Neutrophil (primary cell): ENCODE measurements at regions not wholly inside any gene's neighbourhood (a gene's known extent, or its start where the extent isn't known, plus 50 kb on each side); places are given as distances from the start of the nearest gene placed in this dataset.

Experiments
- H3K27ac ChIP-seq: fragments of 200-600 bp; sonication (generic); 2 replicates; pipeline ENCODE4 v1.5.1; 2016; ENCODE audit warnings: mild to moderate bottlenecking, moderate library complexity
- H3K27me3 ChIP-seq: fragments of 200-600 bp; sonication (generic); 2 replicates; pipeline ENCODE4 v1.6.0; 2016; ENCODE audit warnings: mild to moderate bottlenecking
- H3K36me3 ChIP-seq: fragments of 200-600 bp; sonication (generic); 2 replicates; pipeline ENCODE4 v1.5.1; 2017
- H3K4me1 ChIP-seq, 2 experiments: fragments of 200-600 bp in 1 of 2; sonication (generic) in 1 of 2; 1 replicate in 1 of 2; 2 replicates in 1 of 2; pipeline versions ENCODE4 v1.5.1 to v1.6.1; 2013 to 2016; ENCODE audit warnings: low read depth in 1 of 2, low read length in 1 of 2, mild to moderate bottlenecking in 1 of 2, moderate library complexity in 1 of 2; ENCODE audit not compliant: control insufficient read depth in 1 of 2, insufficient read depth in 1 of 2
- H3K4me3 ChIP-seq, 2 experiments: fragments of 200-600 bp in 1 of 2; sonication (generic) in 1 of 2; 1 replicate in 1 of 2; 2 replicates in 1 of 2; pipeline ENCODE4 v1.5.1; 2013 to 2016; ENCODE audit warnings: low read depth in 1 of 2, low read length in 1 of 2, mild to moderate bottlenecking in 1 of 2, moderate library complexity in 1 of 2
- H3K9me3 ChIP-seq: fragments of 200-600 bp; sonication (generic); 2 replicates; pipeline ENCODE4 v1.5.1; 2016
- CTCF ChIP-seq: fragments of 200-600 bp; sonication (generic); IDR thresholded peaks from 2 replicates; pipeline ENCODE4 v1.5.1; 2016; ENCODE audit warnings: antibody characterized with exemption

GRCh38 chr13:26989261-26989956 is 182.2 kb downstream of the USP12 start:
- H3K9me3 ChIP-seq, result no peaks in the 10 kb centered on the region

GRCh38 chr13:26988059-26988769 is 183.4 kb downstream of the USP12 start:
- H3K27ac ChIP-seq, result no peak overlapping the region
- H3K4me3 ChIP-seq, result no peak overlapping the region
- peaks cover 2% of the 10 kb centered on the region in 2 experiments for H3K4me1 ChIP-seq
- H3K27me3 ChIP-seq, result no peaks in the 10 kb centered on the region
- TF ChIP-seq CTCF, result no peak
- no peaks in the 10 kb centered on the region for H3K9me3 ChIP-seq
- H3K36me3 ChIP-seq, result no peaks in the 10 kb centered on the region

More at GRCh38 chr13:26989261-26989956, 182.2 kb downstream of the USP12 start:
- Histone ChIP-seq H3K27ac (no peak overlapping the region), H3K4me1 (no peaks in the 10 kb centered on the region), H3K4me3 (no peak overlapping the region), H3K27me3 (no peaks in the 10 kb centered on the region), H3K36me3 (no peaks in the 10 kb centered on the region)
- TF ChIP-seq CTCF, result no peak

GRCh38 chr13:26987486-26988013 is 184.1 kb downstream of the USP12 start:
- Histone ChIP-seq H3K27ac (no peak overlapping the region), H3K9me3 (no peaks in the 10 kb centered on the region), H3K4me1 (peaks cover 6% of the 10 kb centered on the region in 2 experiments), H3K36me3 (no peaks in the 10 kb centered on the region), H3K27me3 (no peaks in the 10 kb centered on the region), H3K4me3 (no peak overlapping the region)
- TF ChIP-seq CTCF, result no peak

- H3K36me3 ChIP-seq, result no peaks in the 10 kb centered on the region
- peak; percentile 57 for TF ChIP-seq CTCF
- no peaks in the 10 kb centered on the region for H3K27me3 ChIP-seq
- H3K9me3 ChIP-seq, result no peaks in the 10 kb centered on the region
- H3K27ac ChIP-seq, result no peak overlapping the region
- no peak overlapping the region for H3K4me3 ChIP-seq
- peaks cover 6% of the 10 kb centered on the region in 2 experiments for H3K4me1 ChIP-seq
Measured at GRCh38 chr13:26985285-26985878, 186.2 kb downstream of the USP12 start.

GRCh38 chr13:26984337-26984736 is 187.3 kb downstream of the USP12 start:
- no peaks in the 10 kb centered on the region for H3K36me3 ChIP-seq
- no peaks in the 10 kb centered on the region for H3K27me3 ChIP-seq
- peaks cover 6% of the 10 kb centered on the region in 2 experiments for H3K4me1 ChIP-seq
- H3K9me3 ChIP-seq, result no peaks in the 10 kb centered on the region
- no peak overlapping the region for H3K27ac ChIP-seq
- TF ChIP-seq CTCF, result no peak
- H3K4me3 ChIP-seq, result no peak overlapping the region
